NK-92 treated with Interleukin-12 subunit alpha and Interleukin-12 subunit beta, amount 100 ng/mL, for 24 hours (cell line): ENCODE measurements at regions not wholly inside any gene's neighbourhood (a gene's known extent, or its start where the extent isn't known, plus 50 kb on each side); places are given as distances from the start of the nearest gene placed in this dataset.
"Not testable (repeated sequence)": the region's sequence is repeated elsewhere in the genome, so short reads cannot be mapped to it uniquely, and the experiment has no call there.

ENCODE experiments used
- DNase-seq: peaks from one replicate; lab custom pipeline; 2025; lab: John Stamatoyannopoulos, UW

- not testable (repeated sequence) for DNase-seq
Measured at GRCh38 chr1:96604620-96605019, 117.0 kb upstream of the PTBP2 start.

GRCh38 chr1:96617375-96617774 lies 104.2 kb upstream of the PTBP2 start:
- not testable (repeated sequence) for DNase-seq

- no peak for DNase-seq
Measured at GRCh38 chr1:96632045-96632664, 89.4 kb upstream of the PTBP2 start.

- no peak for DNase-seq
Measured at GRCh38 chr1:96633695-96634094, 87.9 kb upstream of the PTBP2 start.

GRCh38 chr1:96634883-96635282 lies 86.7 kb upstream of the PTBP2 start:
- no peak for DNase-seq

- no peak for DNase-seq
Measured at GRCh38 chr1:96641282-96641681, 80.3 kb upstream of the PTBP2 start.

- no peak for DNase-seq
Measured at GRCh38 chr1:96643519-96643918, 78.1 kb upstream of the PTBP2 start.

- DNase-seq = no peak
Measured at GRCh38 chr1:96649301-96649700, 72.3 kb upstream of the PTBP2 start.

GRCh38 chr1:96651517-96651916 lies 70.1 kb upstream of the PTBP2 start:
- DNase-seq = no peak

- no peak for DNase-seq
Measured at GRCh38 chr1:96660051-96660450, 61.5 kb upstream of the PTBP2 start.

- no peak for DNase-seq
Measured at GRCh38 chr1:96660503-96660902, 61.1 kb upstream of the PTBP2 start.
